Pons (tissue), 1 donor: ENCODE measurements at regions not wholly inside any gene's neighbourhood (a gene's known extent, or its start where the extent isn't known, plus 50 kb on each side); places are given as distances from the start of the nearest gene placed in this dataset.
"Not testable (repeated sequence)": the region's sequence is repeated elsewhere in the genome, so short reads cannot be mapped to it uniquely, and the experiment has no call there.

ENCODE experiments used
- DNase-seq: peaks from one replicate; pipeline ENCODE4 v3.0.0-alpha.2; 2016; ENCODE audit warnings: low spot score

DNA sequence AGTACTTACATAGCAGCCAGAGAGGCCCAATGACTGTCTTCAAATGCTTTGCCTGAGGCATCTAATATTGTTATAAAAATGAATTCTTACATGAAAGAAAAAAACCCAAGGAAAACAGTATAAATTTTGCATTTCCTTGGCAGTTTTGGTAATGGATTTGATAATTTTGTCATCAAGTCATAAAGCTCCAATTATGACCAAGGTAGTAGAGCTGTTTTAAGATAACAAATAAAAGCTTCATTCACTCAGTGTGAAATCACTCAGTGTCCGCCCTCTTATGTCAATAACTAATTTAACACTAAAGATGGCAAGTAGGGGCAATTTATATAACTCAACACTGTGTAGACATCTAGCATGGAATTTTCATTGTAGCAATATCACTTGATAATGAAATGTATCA is 193.9 kb downstream of the ANKRD7 start:
- DNase-seq: no peak

DNA sequence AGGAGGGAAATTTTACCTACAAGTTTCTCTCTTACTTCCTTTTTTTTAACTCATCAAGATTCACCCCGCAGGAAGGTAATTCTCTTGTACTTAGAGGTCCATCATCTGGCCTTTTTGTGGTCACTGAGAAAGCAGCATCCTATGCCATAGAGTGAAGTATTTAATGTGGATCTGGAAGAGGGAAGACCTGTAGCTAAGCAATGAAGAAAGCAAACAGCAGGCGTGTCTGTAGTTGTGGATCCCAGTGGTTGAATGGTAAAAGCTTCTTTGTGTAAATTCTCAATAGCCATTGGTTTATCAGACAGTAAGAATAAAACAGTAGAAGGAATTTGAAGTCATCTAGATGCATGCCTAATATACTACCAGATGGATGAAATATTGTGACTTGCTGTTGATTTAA is 196.4 kb downstream of the ANKRD7 start:
- no peak for DNase-seq

DNA sequence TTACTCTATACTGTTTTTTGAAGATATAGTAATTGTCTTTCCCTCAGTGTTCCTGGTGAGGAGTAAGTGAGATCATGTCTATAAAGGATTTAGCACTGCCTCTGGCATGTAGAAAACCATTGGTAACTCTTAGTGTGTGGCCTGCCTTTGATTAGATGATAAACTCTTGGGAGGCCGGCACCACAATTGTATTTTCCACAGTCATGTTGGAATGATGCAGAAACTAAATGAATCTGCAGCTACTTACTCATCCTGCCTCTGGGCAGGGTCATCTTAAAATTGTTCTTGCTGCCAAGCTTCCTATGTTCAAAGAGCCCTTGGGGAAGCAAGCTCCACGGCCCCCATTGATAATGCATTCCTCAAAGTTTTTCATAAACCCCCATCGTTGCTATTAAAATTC is 204.6 kb downstream of the ANKRD7 start:
- DNase-seq: no peak

DNA sequence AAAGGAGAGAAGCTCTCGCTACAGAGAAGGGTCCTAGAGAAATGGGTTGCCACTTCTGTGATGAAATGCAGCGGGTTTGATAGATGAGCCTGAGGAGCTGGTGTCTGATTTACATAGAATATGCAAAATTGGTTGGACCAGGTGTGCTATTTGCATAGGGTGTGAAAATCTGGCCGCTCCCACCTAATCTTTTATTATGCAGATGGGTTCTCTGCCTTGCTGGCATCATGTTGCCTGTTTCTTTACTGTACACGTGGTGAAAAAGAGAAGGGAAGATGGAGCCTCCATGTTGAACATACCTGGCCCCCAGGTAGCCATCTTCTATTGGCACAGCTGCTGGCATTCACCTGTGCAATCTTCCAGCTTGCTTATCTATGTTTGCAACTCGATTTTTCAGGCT is 212.2 kb downstream of the ANKRD7 start:
- DNase-seq: no peak

DNA sequence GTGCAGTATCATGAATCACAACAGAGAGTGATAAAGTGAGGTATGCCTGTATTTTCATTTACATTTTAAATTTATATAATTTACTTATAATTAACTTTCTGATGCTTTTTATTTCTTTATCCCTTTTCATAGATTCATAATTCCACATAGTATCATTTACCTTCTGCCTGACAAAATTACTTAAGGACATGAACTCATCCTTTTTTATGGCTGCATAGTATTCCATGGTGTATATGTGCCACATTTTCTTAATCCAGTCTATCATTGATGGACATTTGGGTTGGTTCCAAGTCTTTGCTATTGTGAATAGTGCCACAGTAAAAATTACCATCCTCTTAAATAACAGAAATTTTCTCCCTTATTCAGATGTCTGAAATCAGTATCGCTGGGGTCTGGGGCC is 224.5 kb downstream of the ANKRD7 start:
- DNase-seq: not testable (repeated sequence)

DNA sequence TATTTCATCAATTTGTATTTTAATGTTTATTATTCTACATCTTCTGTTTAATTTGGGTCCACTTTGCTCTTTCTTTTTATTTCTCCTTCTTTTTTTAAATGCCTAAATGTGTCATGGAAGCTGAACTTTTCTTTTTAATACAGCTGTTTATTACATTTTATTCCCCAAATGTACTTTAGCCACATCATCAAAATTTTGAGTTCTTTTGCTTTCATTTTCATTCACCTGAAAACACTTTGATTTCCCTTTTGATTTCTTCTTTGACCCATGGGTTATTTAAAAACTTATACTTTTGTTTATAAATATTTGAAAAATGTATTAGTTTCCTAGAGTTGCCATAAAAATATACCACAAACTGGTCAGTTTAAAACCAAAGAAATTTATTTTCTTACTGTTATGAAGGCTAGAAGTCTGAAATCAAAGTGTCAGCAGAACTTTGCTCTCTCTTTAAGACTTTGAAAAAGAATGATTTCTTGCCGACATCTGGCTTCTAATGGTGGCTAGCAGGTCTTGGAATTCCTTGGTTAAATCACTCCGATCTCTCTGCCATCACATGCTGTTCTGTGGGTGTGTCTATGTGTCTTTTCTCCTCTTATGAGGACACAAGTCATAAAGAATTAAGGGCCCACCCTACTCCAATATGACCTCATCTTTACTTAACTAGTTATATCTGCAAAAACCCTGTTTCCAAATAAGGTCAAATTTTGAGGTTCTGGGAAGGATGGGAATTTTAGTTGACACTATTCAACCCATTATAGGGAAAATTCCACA is 225.5 kb downstream of the ANKRD7 start:
- no peak for DNase-seq

DNA sequence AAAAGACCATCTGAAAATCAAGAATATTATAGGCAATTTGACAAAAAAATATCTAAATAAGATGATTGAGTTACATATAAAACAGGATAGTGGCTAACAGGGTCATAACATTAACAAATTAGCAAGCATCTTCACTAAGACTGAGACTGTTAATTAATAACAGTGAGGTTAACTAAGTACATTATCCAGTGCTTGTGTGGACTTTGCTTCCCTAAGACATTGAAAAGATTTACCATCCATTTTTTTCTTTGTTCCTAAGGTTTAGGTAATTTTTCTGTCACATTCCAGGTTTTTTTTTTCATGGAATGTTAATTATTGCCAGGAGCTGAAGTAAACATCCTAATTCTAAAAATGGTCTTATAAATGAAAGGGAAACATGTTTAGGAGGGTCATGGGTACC is 227.6 kb downstream of the ANKRD7 start:
- DNase-seq: no peak

DNA sequence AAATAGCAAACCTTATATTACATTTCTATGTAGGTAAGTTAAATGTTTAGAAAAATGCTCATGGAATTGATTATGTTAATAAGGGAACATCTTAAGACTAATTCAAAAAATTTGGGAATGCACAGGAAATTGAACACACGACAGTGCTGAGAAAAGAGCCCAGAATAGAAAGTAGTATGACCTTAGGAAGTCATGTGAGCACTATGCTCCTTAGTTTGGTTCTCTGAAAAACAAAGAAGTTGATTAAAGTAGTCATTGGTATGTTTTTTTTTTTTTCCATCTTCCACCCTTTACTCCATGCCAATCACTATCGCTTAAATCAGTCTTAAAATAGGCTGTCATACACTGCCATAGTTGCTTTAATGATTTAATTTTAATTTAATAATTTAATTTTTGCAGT is 242.9 kb downstream of the ANKRD7 start:
- no peak for DNase-seq

DNA sequence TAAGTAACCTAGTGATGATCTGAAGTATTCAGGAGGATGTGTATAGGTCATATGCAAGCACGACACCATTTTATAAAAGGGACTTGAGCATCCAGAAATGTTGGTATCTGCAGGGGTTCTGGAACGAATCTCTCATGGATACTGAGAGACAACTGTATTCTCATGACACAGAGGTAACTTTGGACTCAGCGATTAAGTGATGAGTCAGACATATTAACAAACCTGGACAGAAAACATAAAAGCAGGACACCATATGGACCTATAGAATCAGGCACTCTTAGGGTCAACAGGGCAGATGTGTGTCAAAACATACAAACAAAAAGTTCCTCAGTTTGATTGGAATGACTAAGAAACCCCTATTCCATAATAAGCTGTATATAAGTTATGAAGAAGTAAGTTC is 248.1 kb downstream of the ANKRD7 start:
- DNase-seq: no peak

DNA sequence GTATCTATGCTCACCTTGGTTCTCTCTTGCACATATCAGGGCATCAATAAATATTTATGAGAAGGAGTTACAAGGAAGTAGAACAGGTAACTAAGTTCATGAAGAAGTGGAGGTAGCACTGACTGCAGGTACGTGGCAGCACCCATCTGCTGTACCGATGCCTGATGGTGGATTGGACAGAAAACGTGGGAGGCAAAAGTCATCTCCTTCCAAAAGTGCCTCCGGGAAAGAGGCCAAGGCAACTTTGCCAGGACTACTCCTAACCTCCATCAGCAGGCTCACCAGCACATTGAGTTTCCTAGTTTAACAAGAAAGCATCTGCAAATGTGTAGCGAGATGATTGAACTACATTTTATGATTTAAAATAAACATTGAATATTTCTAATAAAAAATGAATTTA is 248.8 kb downstream of the ANKRD7 start:
- peak; percentile 14 for DNase-seq

DNA sequence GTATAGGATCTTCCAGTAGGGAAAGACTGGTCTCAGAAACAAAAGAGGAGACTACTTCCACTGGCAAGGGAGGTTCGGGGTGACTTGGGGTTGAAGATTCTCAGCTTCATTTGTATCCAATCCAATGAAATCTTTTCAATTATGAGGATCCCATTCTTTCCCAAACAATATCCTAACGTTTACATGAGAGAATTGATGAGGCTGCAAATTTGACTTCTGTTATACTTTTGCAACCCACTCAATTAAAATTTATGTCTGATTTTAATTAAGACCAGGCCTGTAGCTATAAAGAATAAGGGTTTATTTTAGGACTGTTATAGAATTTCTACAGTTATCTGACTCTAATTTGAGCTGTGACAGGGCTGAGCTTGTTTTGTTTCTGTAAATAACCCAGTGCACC is 251.5 kb downstream of the ANKRD7 start:
- DNase-seq: no peak

DNA sequence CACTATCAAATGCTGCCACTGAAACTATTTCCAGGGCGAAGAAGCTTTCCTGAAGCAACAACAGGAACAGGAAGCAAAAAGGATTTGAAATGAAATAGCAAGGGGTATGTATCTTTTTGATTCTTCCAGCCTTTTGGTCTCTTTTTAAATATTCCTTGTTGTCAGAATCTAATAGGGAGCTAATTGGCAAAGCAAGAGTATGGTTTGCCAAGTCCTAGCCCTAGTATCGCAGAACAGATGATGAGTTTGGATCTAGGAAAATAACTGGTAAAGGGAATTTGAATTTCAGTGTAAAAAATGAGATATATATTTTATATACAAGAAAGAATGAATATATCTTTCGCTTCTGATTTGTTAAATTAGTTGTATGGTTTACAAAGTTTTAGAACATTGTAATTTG is 252.5 kb downstream of the ANKRD7 start:
- no peak for DNase-seq

DNA sequence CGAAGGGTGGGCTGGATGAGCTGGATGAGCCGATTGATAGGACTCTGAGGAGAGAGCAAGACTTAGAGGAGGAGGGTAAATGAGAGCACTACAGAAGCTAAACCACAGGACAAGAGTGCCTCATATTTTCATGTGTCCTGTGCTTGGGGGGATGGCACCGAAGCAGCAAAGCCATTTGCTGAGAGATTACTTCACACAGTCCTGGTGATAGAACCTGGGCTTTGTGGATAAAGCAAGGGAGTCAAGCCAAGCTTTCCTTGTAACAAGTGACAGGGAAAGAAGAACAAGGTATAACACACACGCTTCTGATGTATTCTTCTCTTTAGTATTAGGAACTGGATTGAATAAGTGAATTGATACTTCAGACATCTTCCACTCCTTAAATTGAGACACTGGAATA is 253.7 kb downstream of the ANKRD7 start:
- no peak for DNase-seq

DNA sequence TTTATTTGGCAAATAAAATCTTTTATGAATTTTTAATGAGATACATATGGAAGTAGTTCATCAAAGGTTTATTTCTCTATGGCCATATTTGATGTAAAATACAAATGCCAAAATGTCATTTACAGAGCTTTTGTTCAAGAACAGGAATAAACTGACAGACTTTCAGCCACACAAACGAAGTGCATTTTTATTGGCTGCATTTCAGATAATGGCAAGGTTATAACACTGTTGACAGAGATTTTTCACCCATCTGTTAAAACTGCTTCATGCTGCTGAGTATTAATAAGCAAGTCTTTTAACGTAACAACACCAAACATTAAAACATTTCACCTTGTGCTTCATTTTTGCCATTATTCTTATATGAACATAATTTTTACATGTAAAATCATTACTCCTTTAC is 254.4 kb downstream of the ANKRD7 start:
- DNase-seq: no peak

DNA sequence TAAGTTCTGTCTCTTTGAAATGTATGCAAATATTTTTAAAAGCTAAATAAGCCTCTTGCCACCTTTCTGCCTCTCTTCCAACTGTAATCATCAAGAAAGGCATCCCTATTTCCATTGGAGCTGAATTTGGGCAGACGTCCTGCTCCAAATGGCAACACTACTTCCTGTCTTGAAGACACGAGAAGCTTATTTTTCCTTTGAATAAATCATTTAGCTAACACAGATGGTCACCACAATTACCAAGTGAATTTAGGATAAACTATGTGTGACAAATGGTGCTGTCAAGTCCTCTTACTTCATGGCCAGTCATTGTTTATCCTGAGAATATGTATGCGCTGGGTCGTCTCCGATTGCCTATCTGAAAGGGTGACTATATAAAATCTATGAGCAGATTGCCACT is 268.0 kb downstream of the ANKRD7 start:
- no peak for DNase-seq

DNA sequence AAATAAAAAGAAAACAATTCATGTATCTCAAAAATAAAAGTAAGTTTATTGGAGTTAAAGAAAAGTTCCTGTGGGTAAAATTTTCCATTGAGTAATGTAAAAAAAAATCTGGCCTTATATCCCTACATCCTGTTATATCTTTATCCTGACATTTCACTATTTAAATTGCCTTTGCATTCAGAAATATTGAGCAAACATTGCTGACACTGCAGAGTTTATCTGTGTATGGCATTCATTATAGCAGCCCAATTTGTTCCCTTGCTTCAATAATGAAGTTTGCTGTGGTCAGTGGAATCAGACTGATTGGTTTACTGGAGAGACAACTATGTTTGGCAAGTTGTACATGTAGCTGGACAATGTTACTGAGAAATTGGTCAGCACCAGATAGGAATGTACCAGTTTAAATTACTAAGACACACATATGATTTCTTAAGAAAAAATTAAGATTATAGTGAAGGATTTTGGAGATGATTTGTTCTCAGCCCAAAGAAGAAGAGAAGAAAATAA is 271.7 kb downstream of the ANKRD7 start:
- DNase-seq: no peak

DNA sequence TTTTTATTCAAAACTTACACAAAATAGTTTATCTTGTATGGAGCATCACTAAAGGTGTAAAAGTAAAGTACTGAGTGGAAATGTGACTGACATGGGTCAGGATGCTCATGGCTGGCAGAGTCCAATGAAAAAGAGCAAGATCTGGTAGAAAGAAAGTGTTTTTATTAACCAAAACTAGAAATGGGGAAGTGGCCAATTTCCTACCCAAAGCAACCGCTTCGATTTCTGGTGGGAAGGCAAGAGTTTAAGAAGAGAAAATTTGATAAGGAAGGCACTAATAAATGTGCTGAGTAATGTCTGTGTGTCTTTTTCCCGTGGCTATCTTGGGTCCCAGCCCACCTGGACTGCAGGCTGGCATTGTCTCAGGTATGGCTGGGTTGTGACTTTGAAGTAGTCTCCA is 277.7 kb downstream of the ANKRD7 start:
- no peak for DNase-seq

DNA sequence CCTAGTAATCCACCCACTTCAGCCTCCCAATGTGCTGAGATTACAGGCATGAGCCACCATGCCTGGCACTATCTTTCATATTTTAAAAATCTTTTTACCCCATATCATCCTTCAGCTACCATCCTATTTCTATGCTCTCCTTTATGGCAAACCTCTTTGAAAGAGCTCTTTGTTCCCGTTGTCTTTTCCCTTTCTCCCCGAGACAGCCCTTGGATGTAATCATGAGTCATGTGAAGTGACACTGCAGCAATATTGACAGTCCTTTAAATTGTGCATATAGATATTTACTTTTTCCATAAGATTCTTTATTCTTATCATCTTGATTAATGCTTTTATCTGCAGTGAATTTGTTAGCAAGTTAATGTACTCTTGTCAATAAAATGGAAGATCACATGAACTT is 286.6 kb downstream of the ANKRD7 start:
- peak; percentile 51 for DNase-seq

DNA sequence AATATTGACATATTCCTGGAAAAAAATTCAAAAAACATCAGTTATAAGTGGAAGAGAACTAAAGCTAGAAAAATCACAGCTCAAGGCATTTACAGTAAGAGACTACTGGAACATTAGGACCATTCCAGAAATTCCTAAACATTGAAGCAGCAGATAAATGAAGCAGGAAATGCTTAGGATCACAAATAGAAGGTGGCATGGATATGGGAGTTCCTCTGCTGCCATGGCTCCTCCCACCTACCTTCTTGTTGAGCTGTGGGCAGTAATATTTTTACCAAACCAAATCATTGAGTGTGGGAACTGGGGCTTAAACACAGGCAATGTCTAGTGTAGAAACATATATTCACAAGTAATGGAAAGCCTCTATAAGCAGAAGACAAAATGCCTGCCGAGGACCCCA is 292.8 kb downstream of the ANKRD7 start:
- no peak for DNase-seq

DNA sequence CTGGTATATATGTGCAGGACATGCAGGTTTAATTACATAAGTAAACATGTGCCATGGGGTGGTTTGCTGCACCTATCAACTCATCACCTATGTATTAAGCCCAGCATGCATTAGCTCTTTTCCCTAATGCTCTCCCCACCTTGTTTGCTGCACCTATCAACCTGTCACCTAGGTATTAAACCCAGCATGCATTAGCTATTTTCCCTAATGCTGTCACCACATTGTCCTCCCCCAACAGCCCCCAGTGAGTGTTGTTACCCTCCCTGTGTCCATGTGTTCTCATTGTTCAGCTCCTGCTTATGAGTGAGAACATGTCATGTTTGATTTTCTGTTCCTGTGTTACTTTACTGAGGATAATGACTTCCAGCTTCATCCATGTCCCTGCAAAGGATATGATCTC is 300.5 kb downstream of the ANKRD7 start:
- DNase-seq: no peak

DNA sequence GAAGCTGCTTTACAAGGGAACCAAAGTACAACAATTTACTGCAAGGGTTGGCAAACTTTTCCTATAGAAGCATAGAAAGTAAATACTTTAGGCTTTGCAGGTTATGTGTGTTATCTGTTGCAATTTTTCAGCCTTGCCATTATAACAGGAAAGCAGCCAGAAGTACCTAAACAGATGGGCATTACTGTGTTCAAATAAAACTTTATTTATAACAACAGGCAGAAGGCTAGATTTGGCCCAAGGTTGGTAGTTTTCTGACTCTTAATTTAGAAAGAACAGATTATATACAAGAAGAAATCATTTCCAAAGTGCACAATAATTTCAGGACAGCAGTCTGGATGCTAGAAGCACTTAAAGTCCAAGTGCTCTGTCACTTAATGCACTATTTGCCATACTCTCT is 307.1 kb downstream of the ANKRD7 start:
- DNase-seq: no peak

DNA sequence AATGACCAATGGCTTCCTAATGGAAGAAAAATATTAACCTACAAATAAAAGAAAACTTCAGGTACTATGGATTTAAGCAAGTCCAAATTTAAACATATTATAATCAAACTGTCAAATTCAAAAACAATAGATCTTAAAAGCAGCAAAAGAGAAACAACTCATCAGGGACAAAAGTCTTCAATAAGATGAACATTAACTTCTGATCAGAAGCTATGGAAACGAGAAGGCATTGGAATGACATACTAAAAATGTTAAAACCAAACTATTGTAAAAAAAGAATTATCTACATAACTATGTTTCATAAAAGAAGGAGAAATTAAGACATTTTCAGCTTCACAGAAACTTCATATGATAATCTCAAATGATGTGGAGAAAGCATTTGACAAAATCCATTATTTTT is 334.7 kb downstream of the ANKRD7 start:
- DNase-seq: no peak

DNA sequence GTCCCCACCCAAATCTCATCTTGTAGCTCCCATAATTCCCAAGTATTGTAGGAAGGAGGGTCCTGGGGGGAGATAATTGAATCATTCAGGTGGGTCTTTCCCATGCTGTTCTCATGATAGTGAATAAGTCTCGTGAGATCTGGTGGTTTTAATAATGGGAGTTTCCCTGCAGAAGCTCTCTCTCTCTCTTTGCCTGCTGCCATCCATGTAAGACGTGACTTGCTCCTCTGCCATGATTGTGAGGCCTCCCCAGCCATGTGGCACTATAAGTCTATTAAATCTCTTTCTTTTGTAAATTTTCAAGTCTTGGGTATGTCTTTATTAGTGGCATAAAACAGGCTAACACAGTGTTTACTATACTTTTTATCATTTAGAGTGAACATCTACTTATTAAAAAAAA is 338.8 kb downstream of the ANKRD7 start:
- no peak for DNase-seq

DNA sequence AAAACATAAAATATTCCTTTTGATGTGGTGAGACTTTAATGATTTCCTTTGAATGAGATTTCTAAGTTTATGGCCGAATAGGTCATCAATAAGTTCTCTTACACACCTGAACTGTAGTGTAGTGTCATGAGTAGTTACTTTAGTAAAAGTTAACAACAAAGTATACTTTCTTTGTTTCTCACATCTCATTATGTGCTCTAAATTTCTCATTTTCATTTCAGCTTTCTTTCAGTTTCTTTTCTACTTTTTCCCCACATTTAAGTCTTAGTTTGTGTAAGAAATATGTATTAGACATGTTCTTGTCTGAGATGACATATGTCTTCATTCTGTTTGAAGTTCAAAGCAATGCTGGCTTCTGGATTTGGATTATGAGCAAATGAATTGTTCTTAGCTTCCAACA is 348.1 kb downstream of the ANKRD7 start:
- DNase-seq: no peak
